PC-9 (cell line): ENCODE measurements at regions not wholly inside any gene's neighbourhood (a gene's known extent, or its start where the extent isn't known, plus 50 kb on each side); places are given as distances from the start of the nearest gene placed in this dataset.

Source experiments
- EZH2 ChIP-seq: fragments of 200-600 bp; sonication (generic); IDR thresholded peaks from 2 replicates; pipeline ENCODE4 v1.8.0; 2017; ENCODE audit warnings: antibody characterized with exemption, low read depth
- TF ChIP-seq, protein P1 (sequence below): fragments of 200-600 bp; sonication (generic); conservative IDR thresholded peaks from 2 replicates; pipeline ENCODE4 v1.6.1; 2017; ENCODE audit warnings: mixed run types, antibody characterized with exemption, mild to moderate bottlenecking, moderate library complexity

DNA sequence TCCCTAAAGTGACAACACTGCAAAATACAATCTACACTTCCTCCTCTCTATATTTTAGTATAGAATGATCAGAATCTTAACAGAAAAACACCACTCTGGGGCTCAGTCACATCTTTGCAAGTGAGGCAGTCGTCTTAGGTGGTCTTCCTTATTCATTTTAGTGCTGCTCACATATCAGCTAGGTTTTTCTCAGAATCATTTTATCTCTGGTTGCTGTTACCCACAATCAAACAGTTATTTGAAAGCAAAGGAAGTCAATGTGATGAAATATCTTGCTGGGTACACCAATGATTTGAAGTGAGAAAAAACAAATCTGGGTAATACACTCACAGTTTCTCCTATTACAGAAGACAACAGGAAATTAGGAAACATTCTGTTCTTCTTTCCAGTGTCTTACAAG lies 275.2 kb downstream of the DSEL start:
- no peak for TF ChIP-seq EZH2
- TF ChIP-seq, protein P1, sequence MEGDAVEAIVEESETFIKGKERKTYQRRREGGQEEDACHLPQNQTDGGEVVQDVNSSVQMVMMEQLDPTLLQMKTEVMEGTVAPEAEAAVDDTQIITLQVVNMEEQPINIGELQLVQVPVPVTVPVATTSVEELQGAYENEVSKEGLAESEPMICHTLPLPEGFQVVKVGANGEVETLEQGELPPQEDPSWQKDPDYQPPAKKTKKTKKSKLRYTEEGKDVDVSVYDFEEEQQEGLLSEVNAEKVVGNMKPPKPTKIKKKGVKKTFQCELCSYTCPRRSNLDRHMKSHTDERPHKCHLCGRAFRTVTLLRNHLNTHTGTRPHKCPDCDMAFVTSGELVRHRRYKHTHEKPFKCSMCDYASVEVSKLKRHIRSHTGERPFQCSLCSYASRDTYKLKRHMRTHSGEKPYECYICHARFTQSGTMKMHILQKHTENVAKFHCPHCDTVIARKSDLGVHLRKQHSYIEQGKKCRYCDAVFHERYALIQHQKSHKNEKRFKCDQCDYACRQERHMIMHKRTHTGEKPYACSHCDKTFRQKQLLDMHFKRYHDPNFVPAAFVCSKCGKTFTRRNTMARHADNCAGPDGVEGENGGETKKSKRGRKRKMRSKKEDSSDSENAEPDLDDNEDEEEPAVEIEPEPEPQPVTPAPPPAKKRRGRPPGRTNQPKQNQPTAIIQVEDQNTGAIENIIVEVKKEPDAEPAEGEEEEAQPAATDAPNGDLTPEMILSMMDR, result no peak
